OCI-LY7 (cell line): ENCODE measurements at regions not wholly inside any gene's neighbourhood (a gene's known extent, or its start where the extent isn't known, plus 50 kb on each side); places are given as distances from the start of the nearest gene placed in this dataset.

Source experiments
- CTCF ChIP-seq: fragments of 200-600 bp; sonication (generic); conservative IDR thresholded peaks from 2 replicates; pipeline ENCODE4 v1.5.1; 2014; ENCODE audit warnings: mild to moderate bottlenecking, antibody characterized with exemption, low read length, moderate library complexity, mixed read lengths
- EZH2phosphoT487 ChIP-seq: fragments of 200-600 bp; sonication (generic); IDR thresholded peaks from 2 replicates; pipeline ENCODE4 v1.6.1; 2018; ENCODE audit warnings: low read depth, borderline replicate concordance, mild to moderate bottlenecking, mixed run types, antibody characterized with exemption, low read length, moderate library complexity, mixed read lengths

GRCh38 chr22:34604312-34604711 is 461.6 kb upstream of the ISX start:
- TF ChIP-seq CTCF (no peak), EZH2phosphoT487 (no peak)
